ENCODE measurements at regions not wholly inside any gene's neighbourhood (a gene's known extent, or its start where the extent isn't known, plus 50 kb on each side); places are given as distances from the start of the nearest gene placed in this dataset.

DNA sequence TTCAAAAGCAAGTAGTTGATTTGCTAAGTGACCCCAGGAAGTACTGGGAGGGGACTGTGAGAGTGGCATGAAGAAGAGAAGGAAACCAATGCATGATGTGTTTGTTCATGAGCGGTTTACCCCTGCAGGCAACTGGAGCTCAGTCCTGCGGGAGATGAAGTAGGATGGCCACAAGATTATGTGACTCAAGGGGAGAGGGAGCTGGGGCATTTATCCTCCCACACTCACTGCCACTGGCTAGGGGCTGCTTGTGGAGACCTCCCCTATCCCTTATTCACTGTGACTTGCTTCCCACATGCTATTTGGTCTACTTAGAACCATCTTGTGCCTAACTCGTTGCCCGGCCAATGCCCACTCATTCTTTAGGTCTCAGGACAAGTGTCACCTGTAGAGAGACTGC lies 60.6 kb upstream of the TRIO start:
- TF ChIP-seq, protein P1, sequence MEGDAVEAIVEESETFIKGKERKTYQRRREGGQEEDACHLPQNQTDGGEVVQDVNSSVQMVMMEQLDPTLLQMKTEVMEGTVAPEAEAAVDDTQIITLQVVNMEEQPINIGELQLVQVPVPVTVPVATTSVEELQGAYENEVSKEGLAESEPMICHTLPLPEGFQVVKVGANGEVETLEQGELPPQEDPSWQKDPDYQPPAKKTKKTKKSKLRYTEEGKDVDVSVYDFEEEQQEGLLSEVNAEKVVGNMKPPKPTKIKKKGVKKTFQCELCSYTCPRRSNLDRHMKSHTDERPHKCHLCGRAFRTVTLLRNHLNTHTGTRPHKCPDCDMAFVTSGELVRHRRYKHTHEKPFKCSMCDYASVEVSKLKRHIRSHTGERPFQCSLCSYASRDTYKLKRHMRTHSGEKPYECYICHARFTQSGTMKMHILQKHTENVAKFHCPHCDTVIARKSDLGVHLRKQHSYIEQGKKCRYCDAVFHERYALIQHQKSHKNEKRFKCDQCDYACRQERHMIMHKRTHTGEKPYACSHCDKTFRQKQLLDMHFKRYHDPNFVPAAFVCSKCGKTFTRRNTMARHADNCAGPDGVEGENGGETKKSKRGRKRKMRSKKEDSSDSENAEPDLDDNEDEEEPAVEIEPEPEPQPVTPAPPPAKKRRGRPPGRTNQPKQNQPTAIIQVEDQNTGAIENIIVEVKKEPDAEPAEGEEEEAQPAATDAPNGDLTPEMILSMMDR (IDR thresholded peaks at IDR 0.05): no peak
- no peak for TF ChIP-seq POLR2A (IDR thresholded peaks at IDR 0.05)

All from thyroid gland (tissue), 4 donors.